Parathyroid adenoma (tissue), 2 donors: ENCODE measurements at regions not wholly inside any gene's neighbourhood (a gene's known extent, or its start where the extent isn't known, plus 50 kb on each side); places are given as distances from the start of the nearest gene placed in this dataset.

ENCODE experiments used
- H2AFZ ChIP-seq: fragments of 300-600 bp; sonication (generic); one replicate; pipeline ENCODE4 v1.7.0; 2017; ENCODE audit warnings: antibody characterized with exemption, mild to moderate bottlenecking
- H3K27ac ChIP-seq: fragments of 300-600 bp; sonication (generic); one replicate; pipeline ENCODE4 v1.7.0; 2017
- H3K27me3 ChIP-seq: fragments of 300-600 bp; sonication (generic); one replicate; pipeline ENCODE4 v1.7.0; 2017; ENCODE audit warnings: low read length; ENCODE audit not compliant: control insufficient read depth, insufficient read depth
- H3K36me3 ChIP-seq: fragments of 300-600 bp; sonication (generic); one replicate; pipeline ENCODE4 v1.7.0; 2017; ENCODE audit warnings: low read length; ENCODE audit not compliant: control insufficient read depth, insufficient read depth
- H3K4me1 ChIP-seq: fragments of 300-600 bp; sonication (generic); one replicate; pipeline ENCODE4 v1.7.0; 2017; ENCODE audit warnings: control low read depth
- H3K4me2 ChIP-seq: fragments of 300-600 bp; sonication (generic); one replicate; pipeline ENCODE4 v1.7.0; 2017; ENCODE audit warnings: low read length
- H3K4me3 ChIP-seq: fragments of 300-600 bp; sonication (generic); one replicate; pipeline ENCODE4 v1.7.0; 2017; ENCODE audit warnings: low read depth, low read length
- H3K79me2 ChIP-seq: fragments of 300-600 bp; sonication (generic); one replicate; pipeline ENCODE4 v1.7.0; 2017; ENCODE audit warnings: control low read depth
- H3K9ac ChIP-seq: fragments of 300-600 bp; sonication (generic); one replicate; pipeline ENCODE4 v1.7.0; 2017; ENCODE audit warnings: mild to moderate bottlenecking
- H3K9me3 ChIP-seq: fragments of 300-600 bp; sonication (generic); one replicate; pipeline ENCODE4 v1.7.0; 2017; ENCODE audit warnings: low read length; ENCODE audit not compliant: control insufficient read depth
- TF ChIP-seq, protein P1 (sequence below): fragments of 300-600 bp; sonication (generic); IDR thresholded peaks from one replicate; pipeline ENCODE4 v1.7.0; 2017; ENCODE audit warnings: antibody characterized with exemption, mild to moderate bottlenecking
- donor health status: primary hyperparathyroidism.

DNA sequence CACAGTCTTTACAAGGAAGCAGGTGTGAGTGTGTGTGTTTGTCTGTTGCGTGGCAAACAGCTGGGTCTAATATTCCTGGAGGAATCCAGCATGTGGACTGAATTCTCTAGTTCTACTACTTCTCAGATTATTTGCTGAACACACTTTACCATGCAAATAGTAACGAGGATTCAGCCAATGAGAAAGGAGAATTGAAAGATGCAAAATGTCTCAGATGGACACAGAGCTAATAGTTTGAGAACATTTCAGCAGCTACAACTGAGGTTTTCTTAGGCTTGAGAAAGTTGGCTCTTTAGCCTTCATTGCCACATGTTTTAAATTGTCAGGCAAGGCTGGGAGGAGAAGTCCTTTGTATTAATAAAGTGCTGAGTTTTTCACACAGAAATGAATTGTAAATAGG, 568.0 kb upstream of the MDFIC2 start:
- no peaks in the 10 kb centered on the region for H3K36me3 ChIP-seq
- H3K27ac ChIP-seq = no peak overlapping the region
- H3K79me2 ChIP-seq = no peaks in the 10 kb centered on the region
- H3K9ac ChIP-seq = no peak overlapping the region
- H3K9me3 ChIP-seq = peaks cover 3% of the 10 kb centered on the region
- H2AFZ ChIP-seq = no peak overlapping the region
- H3K4me2 ChIP-seq = no peak overlapping the region
- H3K27me3 ChIP-seq = no peaks in the 10 kb centered on the region
- no peaks in the 10 kb centered on the region for H3K4me1 ChIP-seq
- TF ChIP-seq, protein P1, sequence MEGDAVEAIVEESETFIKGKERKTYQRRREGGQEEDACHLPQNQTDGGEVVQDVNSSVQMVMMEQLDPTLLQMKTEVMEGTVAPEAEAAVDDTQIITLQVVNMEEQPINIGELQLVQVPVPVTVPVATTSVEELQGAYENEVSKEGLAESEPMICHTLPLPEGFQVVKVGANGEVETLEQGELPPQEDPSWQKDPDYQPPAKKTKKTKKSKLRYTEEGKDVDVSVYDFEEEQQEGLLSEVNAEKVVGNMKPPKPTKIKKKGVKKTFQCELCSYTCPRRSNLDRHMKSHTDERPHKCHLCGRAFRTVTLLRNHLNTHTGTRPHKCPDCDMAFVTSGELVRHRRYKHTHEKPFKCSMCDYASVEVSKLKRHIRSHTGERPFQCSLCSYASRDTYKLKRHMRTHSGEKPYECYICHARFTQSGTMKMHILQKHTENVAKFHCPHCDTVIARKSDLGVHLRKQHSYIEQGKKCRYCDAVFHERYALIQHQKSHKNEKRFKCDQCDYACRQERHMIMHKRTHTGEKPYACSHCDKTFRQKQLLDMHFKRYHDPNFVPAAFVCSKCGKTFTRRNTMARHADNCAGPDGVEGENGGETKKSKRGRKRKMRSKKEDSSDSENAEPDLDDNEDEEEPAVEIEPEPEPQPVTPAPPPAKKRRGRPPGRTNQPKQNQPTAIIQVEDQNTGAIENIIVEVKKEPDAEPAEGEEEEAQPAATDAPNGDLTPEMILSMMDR = no peak
- H3K4me3 ChIP-seq = no peak overlapping the region

DNA sequence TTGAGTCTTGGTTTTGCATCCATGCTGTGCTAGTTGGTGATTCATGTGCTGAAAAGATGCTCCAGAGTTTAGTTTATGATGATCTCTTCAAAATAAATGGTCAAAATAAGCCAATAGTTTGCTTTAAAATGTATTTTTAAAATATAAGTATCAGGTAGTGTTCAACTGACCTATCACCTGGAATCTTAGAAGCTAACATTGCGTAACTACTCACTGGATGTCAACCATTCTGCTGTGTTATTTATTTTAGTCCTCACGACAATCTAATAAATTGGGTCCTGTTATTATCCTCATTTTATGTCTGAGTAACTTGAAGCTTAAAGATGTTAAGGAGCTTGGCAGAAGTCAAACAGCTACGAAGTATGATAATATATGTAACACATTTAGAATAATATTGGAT, 563.7 kb upstream of the MDFIC2 start:
- H3K4me3 ChIP-seq = no peak overlapping the region
- TF ChIP-seq, protein P1 = no peak
- no peaks in the 10 kb centered on the region for H3K4me1 ChIP-seq
- H2AFZ ChIP-seq = no peak overlapping the region
- H3K27ac ChIP-seq = no peak overlapping the region
- H3K4me2 ChIP-seq = no peak overlapping the region
- H3K36me3 ChIP-seq = no peaks in the 10 kb centered on the region
- H3K27me3 ChIP-seq = no peaks in the 10 kb centered on the region
- peaks cover 3% of the 10 kb centered on the region for H3K9me3 ChIP-seq
- H3K9ac ChIP-seq = no peak overlapping the region
- no peaks in the 10 kb centered on the region for H3K79me2 ChIP-seq

DNA sequence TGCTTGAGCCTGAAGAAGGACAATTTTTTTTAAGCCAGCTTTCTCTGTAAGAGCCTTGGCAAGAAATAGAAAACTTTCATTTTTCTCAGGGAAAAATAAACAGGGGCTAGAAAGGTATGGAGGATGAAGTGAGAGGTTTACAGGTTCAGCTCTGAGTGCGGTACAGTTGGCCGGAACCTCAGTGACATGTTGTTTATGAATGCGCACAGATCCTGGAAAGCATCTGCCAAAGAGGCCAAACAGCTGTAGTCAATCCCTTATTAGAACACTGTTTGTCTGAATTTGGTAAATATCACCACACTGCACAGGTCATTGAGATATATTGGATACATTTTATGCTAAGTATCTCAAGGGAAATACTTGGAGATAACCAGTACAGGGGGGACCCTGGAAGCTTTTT, 561.8 kb upstream of the MDFIC2 start:
- no peak overlapping the region for H3K4me3 ChIP-seq
- H3K4me1 ChIP-seq = no peaks in the 10 kb centered on the region
- no peak overlapping the region for H3K27ac ChIP-seq
- H3K27me3 ChIP-seq = no peaks in the 10 kb centered on the region
- peaks cover 3% of the 10 kb centered on the region for H3K9me3 ChIP-seq
- TF ChIP-seq, protein P1 = no peak
- no peaks in the 10 kb centered on the region for H3K36me3 ChIP-seq
- no peak overlapping the region for H3K4me2 ChIP-seq
- H3K79me2 ChIP-seq = no peaks in the 10 kb centered on the region
- H3K9ac ChIP-seq = no peak overlapping the region
- H2AFZ ChIP-seq = no peak overlapping the region

DNA sequence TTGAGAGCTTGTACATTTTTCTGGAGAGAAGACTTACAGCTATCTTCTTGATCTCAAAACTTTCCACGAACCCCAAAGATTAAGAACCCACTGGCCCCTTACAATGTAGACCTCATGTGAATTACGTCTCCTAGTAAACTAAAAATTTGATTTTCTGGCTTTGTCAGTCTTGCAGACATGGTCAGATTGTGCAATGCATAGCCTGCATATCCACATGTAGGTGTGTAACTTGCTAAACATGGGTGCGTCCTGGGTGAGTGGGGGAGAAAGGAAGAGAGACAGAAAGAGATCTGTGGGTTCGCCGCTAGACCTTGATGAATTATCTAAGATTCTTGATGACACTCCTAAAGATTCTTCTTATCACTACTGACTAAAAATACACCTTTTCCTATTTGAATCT, 561.2 kb upstream of the MDFIC2 start:
- Histone ChIP-seq H3K27ac (no peak overlapping the region), H3K36me3 (no peaks in the 10 kb centered on the region), H3K79me2 (no peaks in the 10 kb centered on the region), H2AFZ (no peak overlapping the region), H3K4me1 (no peaks in the 10 kb centered on the region), H3K27me3 (no peaks in the 10 kb centered on the region), H3K4me2 (no peak overlapping the region), H3K4me3 (no peak overlapping the region), H3K9ac (no peak overlapping the region), H3K9me3 (peaks cover 3% of the 10 kb centered on the region)
- TF ChIP-seq, protein P1 = no peak

DNA sequence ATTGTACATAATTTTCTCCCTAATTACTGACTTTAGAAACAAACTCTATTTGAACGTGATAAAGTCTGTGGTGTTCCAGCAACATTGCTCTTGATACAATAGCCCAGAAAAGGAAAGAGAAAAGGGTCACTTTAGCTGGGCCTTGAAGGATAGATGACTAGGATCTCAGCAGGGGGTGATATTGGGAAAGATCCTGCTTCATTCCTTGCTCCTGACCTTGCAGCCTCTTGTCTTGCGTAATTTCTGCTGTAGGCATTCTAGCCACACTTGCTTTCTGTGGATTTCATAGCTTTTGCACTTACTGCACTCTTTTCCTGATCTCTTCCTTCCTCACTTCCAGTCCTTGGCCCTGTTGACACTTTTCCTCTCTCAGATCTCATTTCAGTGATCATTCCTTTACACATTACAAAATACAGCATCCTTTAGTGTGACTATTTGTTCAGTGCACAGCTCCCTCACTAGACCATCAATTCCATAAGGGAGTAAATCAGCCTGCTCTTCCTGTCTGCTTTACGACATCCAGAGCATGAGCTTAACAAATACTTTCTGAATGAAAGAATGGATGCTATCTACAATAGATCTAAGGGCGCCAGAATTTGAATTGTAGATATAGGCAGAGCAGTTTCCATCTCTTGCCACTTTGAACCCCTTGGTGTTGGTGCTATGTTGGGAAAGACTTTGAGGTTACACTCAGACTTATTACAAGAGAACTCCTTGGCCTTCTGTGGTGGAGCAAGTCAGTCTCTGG, 559.6 kb upstream of the MDFIC2 start:
- H3K4me1 ChIP-seq = no peaks in the 10 kb centered on the region
- no peak overlapping the region for H3K9ac ChIP-seq
- no peak overlapping the region for H3K4me3 ChIP-seq
- no peak overlapping the region for H3K4me2 ChIP-seq
- H3K27me3 ChIP-seq = no peaks in the 10 kb centered on the region
- H2AFZ ChIP-seq = no peak overlapping the region
- H3K79me2 ChIP-seq = no peaks in the 10 kb centered on the region
- H3K9me3 ChIP-seq = no peaks in the 10 kb centered on the region
- no peak overlapping the region for H3K27ac ChIP-seq
- H3K36me3 ChIP-seq = no peaks in the 10 kb centered on the region
- TF ChIP-seq, protein P1 = no peak
